PC-3 (cell line): ENCODE measurements at regions not wholly inside any gene's neighbourhood (a gene's known extent, or its start where the extent isn't known, plus 50 kb on each side); places are given as distances from the start of the nearest gene placed in this dataset.

ENCODE experiments used
- ATAC-seq: fragments of 200-7000 bp; cut with Tn5 transposase; 2 replicates; pipeline ENCODE4 v1.9.1; 2020; ENCODE audit warnings: mild to moderate bottlenecking, moderate library complexity
- BruUV-seq: library from RNA; stranded (reverse); fragments of 400-500 nt; replicated peaks from 2 replicates; lab custom pipeline; 2021; lab: Mats Ljungman, UMichigan
- CTCF ChIA-PET: fragments of 300-600 bp; sonication (Branson Sonifier 250); formaldehyde crosslinking; loops from one replicate; lab custom pipeline; 2022; ENCODE audit warnings: antibody characterized with exemption; lab: Charles Lee
- POLR2A ChIA-PET: fragments of 300-600 bp; sonication (Branson Sonifier 250); formaldehyde crosslinking; loops from one replicate; lab custom pipeline; 2022; ENCODE audit warnings: antibody characterized with exemption; ENCODE audit not compliant: unreplicated experiment; lab: Charles Lee
- DNase-seq: peaks from one replicate; pipeline ENCODE4 v3.0.0-alpha.2; 2015
- H2AFZ ChIP-seq: fragments of 300-600 bp; sonication (generic); 2 replicates; pipeline ENCODE4 v1.6.0; 2016; ENCODE audit warnings: antibody characterized with exemption, low read length
- H3F3A ChIP-seq: fragments of 300-600 bp; sonication (generic); one replicate; pipeline ENCODE4 v1.6.0; 2017; ENCODE audit warnings: antibody characterized with exemption, low read length, control low read depth, mild to moderate bottlenecking; ENCODE audit not compliant: unreplicated experiment
- H3K27ac ChIP-seq: fragments of 300-600 bp; sonication (generic); 2 replicates; pipeline ENCODE4 v1.5.1; 2016; ENCODE audit warnings: mild to moderate bottlenecking, low read length
- H3K27me3 ChIP-seq: fragments of 300-600 bp; sonication (generic); 2 replicates; pipeline ENCODE4 v1.6.1; 2016; ENCODE audit warnings: low read length, mixed read lengths
- H3K36me3 ChIP-seq: fragments of 300-600 bp; sonication (generic); 2 replicates; pipeline ENCODE4 v1.6.1; 2016; ENCODE audit warnings: low read depth, mixed run types, low read length, mixed read lengths
- H3K4me1 ChIP-seq: fragments of 300-600 bp; sonication (generic); 2 replicates; pipeline ENCODE4 v1.5.1; 2016; ENCODE audit warnings: low read length; ENCODE audit not compliant: insufficient read depth
- H3K4me2 ChIP-seq: fragments of 300-600 bp; sonication (generic); 2 replicates; pipeline ENCODE4 v1.6.0; 2016; ENCODE audit warnings: low read length
- H3K4me3 ChIP-seq: fragments of 300-600 bp; sonication (generic); 2 replicates; pipeline ENCODE4 v1.5.1; 2016; ENCODE audit warnings: mild to moderate bottlenecking, low read length, mixed read lengths
- H3K79me2 ChIP-seq: fragments of 300-600 bp; sonication (generic); 2 replicates; pipeline ENCODE4 v1.6.1; 2017; ENCODE audit warnings: low read length, mixed read lengths
- H3K9ac ChIP-seq: fragments of 300-600 bp; sonication (generic); 2 replicates; pipeline ENCODE4 v1.6.0; 2016; ENCODE audit warnings: mild to moderate bottlenecking, low read length
- H3K9me2 ChIP-seq: fragments of 300-600 bp; sonication (generic); replicated peaks from 2 replicates; pipeline ENCODE4 v1.6.1; 2016; ENCODE audit warnings: mixed run types, low read length, mixed read lengths
- H3K9me3 ChIP-seq: fragments of 300-600 bp; sonication (generic); 2 replicates; pipeline ENCODE4 v1.6.1; 2016; ENCODE audit warnings: low read length, mixed read lengths
- H4K20me1 ChIP-seq: fragments of 300-600 bp; sonication (generic); 2 replicates; pipeline ENCODE4 v1.6.1; 2016; ENCODE audit warnings: low read length, mixed read lengths
- CTCF ChIP-seq: fragments of 300-600 bp; sonication (generic); conservative IDR thresholded peaks from 2 replicates; pipeline ENCODE4 v1.5.1; 2017; ENCODE audit warnings: antibody characterized with exemption, low read depth, mild to moderate bottlenecking, low read length
- EZH2 ChIP-seq: fragments of 300-600 bp; sonication (generic); IDR thresholded peaks from one replicate; pipeline ENCODE4 v1.6.1; 2017; ENCODE audit warnings: antibody characterized with exemption, mild to moderate bottlenecking, low read length; ENCODE audit not compliant: unreplicated experiment
- EZH2phosphoT487 ChIP-seq: fragments of 300-600 bp; sonication (generic); IDR thresholded peaks from 2 replicates; pipeline ENCODE4 v1.6.1; 2018; ENCODE audit warnings: mild to moderate bottlenecking, antibody characterized with exemption, low read length, borderline replicate concordance
- intact Hi-C: fragments of 100-400 bp; cut with micrococcal nuclease; formaldehyde crosslinking; loops from 2 replicates; pipeline ENCODE4 v1.9.0; 2023

GRCh38 chrX:3448563-3448962 lies 102.1 kb upstream of the MXRA5 start:
- Histone ChIP-seq H3K4me1 (no peaks in the 10 kb centered on the region), H3K9ac (no peak overlapping the region), H2AFZ (no peak overlapping the region), H3K9me2 (no peaks in the 10 kb centered on the region), H3F3A (no peaks in the 10 kb centered on the region), H3K4me3 (no peak overlapping the region), H3K27me3 (no peaks in the 10 kb centered on the region), H3K36me3 (no peaks in the 10 kb centered on the region), H3K79me2 (no peaks in the 10 kb centered on the region), H4K20me1 (no peaks in the 10 kb centered on the region), H3K9me3 (no peaks in the 10 kb centered on the region), H3K4me2 (no peak overlapping the region), H3K27ac (no peak overlapping the region)
- POLR2A ChIA-PET: no interaction called here
- no peak for DNase-seq
- ATAC-seq: no peak
- CTCF ChIA-PET: no interaction called here
- TF ChIP-seq EZH2 (no peak), CTCF (no peak), EZH2phosphoT487 (no peak)
- intact Hi-C loops: no loop called here
- BruUV-seq: no TSS peak

DNA sequence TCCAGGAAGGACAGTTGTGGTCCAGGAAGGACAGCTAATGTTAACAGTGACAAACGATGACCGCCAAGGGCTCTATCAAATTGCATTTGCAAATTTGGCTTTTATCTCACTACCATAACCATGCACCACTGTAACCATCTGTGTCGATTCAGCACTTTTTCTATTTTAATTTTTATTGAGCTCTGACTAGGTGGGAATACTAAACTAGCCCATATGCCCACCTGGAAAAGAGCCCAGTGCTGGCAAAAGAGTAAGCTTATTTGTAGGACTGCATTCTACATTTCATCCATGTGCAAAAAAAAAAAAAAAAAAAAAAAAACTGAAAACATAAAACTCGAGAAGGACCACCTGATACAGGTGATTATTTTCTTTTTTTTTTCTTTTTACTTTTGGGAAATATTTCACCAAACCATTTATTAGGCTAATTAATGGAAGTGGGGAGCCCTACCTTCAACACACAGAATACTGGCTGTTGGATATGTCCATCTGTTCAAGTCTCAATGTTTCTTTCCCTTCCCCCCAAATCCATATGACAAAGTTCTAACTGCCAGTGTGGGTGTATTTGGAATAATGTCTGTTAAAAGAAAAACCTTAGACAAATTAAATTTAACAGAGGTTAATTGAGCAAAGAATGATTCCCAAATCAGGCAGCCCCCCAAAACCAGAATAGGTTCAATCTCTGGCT lies 99.5 kb upstream of the MXRA5 start:
- Histone ChIP-seq H3K36me3 (no peaks in the 10 kb centered on the region), H3F3A (no peaks in the 10 kb centered on the region), H3K79me2 (no peaks in the 10 kb centered on the region), H3K9me3 (no peaks in the 10 kb centered on the region), H3K4me1 (no peaks in the 10 kb centered on the region), H3K9ac (no peak overlapping the region), H3K4me2 (no peak overlapping the region), H3K27me3 (no peaks in the 10 kb centered on the region), H3K9me2 (no peaks in the 10 kb centered on the region), H2AFZ (no peak overlapping the region), H3K27ac (no peak overlapping the region), H4K20me1 (no peaks in the 10 kb centered on the region), H3K4me3 (no peak overlapping the region)
- ChIA-PET CTCF (no interaction called here), POLR2A (no interaction called here)
- no peak for TF ChIP-seq EZH2phosphoT487
- TF ChIP-seq EZH2: no peak
- TF ChIP-seq CTCF: no peak
- no peak for DNase-seq
- intact Hi-C loops: no loop called here
- ATAC-seq: no peak
- no TSS peak for BruUV-seq

DNA sequence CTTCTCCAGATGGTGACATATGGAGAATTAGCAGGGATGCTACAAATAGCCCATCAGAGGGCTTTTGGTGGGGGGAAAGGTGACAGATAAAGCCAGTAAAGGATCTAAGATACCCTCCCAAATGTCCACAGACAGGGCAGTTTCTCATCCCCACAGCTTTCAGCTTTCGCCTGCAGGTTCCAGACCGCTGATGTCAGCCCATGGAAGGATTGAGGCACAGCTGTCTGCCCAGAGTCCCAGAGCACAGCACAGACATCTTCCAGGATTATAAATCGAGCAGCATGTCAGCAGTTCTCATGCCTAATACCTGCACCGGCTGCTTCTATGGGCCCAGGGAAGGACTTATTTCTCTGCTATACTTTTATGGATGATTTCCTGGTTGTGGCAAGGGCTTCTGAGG lies 96.7 kb upstream of the MXRA5 start:
- Histone ChIP-seq H3K27me3 (no peaks in the 10 kb centered on the region), H3K4me3 (no peak overlapping the region), H3K9me2 (no peaks in the 10 kb centered on the region), H3K4me1 (no peaks in the 10 kb centered on the region), H3K27ac (no peak overlapping the region), H4K20me1 (no peaks in the 10 kb centered on the region), H3K36me3 (no peaks in the 10 kb centered on the region), H3F3A (no peaks in the 10 kb centered on the region), H3K79me2 (no peaks in the 10 kb centered on the region), H3K9ac (no peak overlapping the region), H2AFZ (no peak overlapping the region), H3K9me3 (no peaks in the 10 kb centered on the region), H3K4me2 (no peak overlapping the region)
- TF ChIP-seq EZH2 (no peak), EZH2phosphoT487 (no peak), CTCF (no peak)
- no TSS peak for BruUV-seq
- DNase-seq (no peak), ATAC-seq (no peak)
- ChIA-PET CTCF (no interaction called here), POLR2A (no interaction called here)
- intact Hi-C loops: no loop called here
